ENCODE measurements at regions not wholly inside any gene's neighbourhood (a gene's known extent, or its start where the extent isn't known, plus 50 kb on each side); places are given as distances from the start of the nearest gene placed in this dataset.
A peak's percentile ranks its signal among the peaks of the same experiment; 100 is the strongest.

GRCh38 chr4:19774690-19775256 is 476.9 kb upstream of the SLIT2 start:
- DNase-seq: no peak

GRCh38 chr4:19772581-19772980 is 479.1 kb upstream of the SLIT2 start:
- DNase-seq: no peak

GRCh38 chr4:19756661-19757060 is 495.0 kb upstream of the SLIT2 start:
- no peak for DNase-seq

- DNase-seq: no peak
Observed at GRCh38 chr4:19752599-19752998, 499.1 kb upstream of the SLIT2 start.

GRCh38 chr4:19748519-19749479 is 502.9 kb upstream of the SLIT2 start:
- no peak for DNase-seq

- DNase-seq: no peak
Observed at GRCh38 chr4:19746377-19746776, 505.3 kb upstream of the SLIT2 start.

- no peak for DNase-seq
Observed at GRCh38 chr4:19743115-19743638, 508.5 kb upstream of the SLIT2 start.

- peak; percentile 62 to 86 for DNase-seq
Observed at GRCh38 chr4:19739101-19739651, 512.5 kb upstream of the SLIT2 start.

- DNase-seq: no peak
Observed at GRCh38 chr4:19736968-19737756, 514.5 kb upstream of the SLIT2 start.

- no peak for DNase-seq
Observed at GRCh38 chr4:19735012-19735411, 516.7 kb upstream of the SLIT2 start.

GRCh38 chr4:19729886-19730651 is 521.6 kb upstream of the SLIT2 start:
- no peak for DNase-seq

- DNase-seq: no peak
Observed at GRCh38 chr4:19728773-19729172, 522.9 kb upstream of the SLIT2 start.

GRCh38 chr4:19727141-19727540 is 524.6 kb upstream of the SLIT2 start:
- no peak for DNase-seq

- no peak for DNase-seq
Observed at GRCh38 chr4:19725130-19725529, 526.6 kb upstream of the SLIT2 start.

GRCh38 chr4:19722404-19722803 is 529.3 kb upstream of the SLIT2 start:
- no peak for DNase-seq

GRCh38 chr4:19721587-19721986 is 530.1 kb upstream of the SLIT2 start:
- DNase-seq: no peak

GRCh38 chr4:19720610-19721009 is 531.1 kb upstream of the SLIT2 start:
- no peak for DNase-seq

- DNase-seq: no peak
Observed at GRCh38 chr4:19720190-19720589, 531.5 kb upstream of the SLIT2 start.

- peak; percentile 4 to 54 for DNase-seq
Observed at GRCh38 chr4:19711871-19712270, 539.8 kb upstream of the SLIT2 start.

- DNase-seq: no peak
Observed at GRCh38 chr4:19707876-19708275, 543.8 kb upstream of the SLIT2 start.

GRCh38 chr4:19703391-19703790 is 548.3 kb upstream of the SLIT2 start:
- no peak for DNase-seq

GRCh38 chr4:19700992-19701391 is 550.7 kb upstream of the SLIT2 start:
- DNase-seq: no peak
